Peyer's patch (tissue), 4 donors: ENCODE measurements at regions not wholly inside any gene's neighbourhood (a gene's known extent, or its start where the extent isn't known, plus 50 kb on each side); places are given as distances from the start of the nearest gene placed in this dataset.
"Not testable (repeated sequence)": the region's sequence is repeated elsewhere in the genome, so short reads cannot be mapped to it uniquely, and the experiment has no call there.

Source experiments
- DNase-seq, 3 donors: peaks; one replicate each; pipeline ENCODE4 v3.0.0-alpha.2; 2017 to 2019
- H3K27ac ChIP-seq, 4 donors: fragments of 200-600 bp; sonication (generic); one replicate each; pipeline ENCODE4 v1.5.1; 2016 to 2019
- H3K27me3 ChIP-seq, 2 donors: fragments of 200-600 bp; sonication (generic); one replicate each; pipeline ENCODE4 v1.5.1; 2019
- H3K36me3 ChIP-seq, 3 donors: fragments of 200-600 bp; sonication (generic); one replicate each; pipeline ENCODE4 v1.5.1; 2016 to 2019
- H3K4me1 ChIP-seq, 4 donors: fragments of 200-600 bp; sonication (generic); one replicate each; pipeline ENCODE4 v1.5.1; 2016 to 2019
- H3K4me3 ChIP-seq, 4 donors: fragments of 200-600 bp; sonication (generic); 1 replicate in 3 of 4; 2 replicates in 1 of 4; pipeline ENCODE4 v1.5.1; 2016 to 2019; ENCODE audit warnings: mild to moderate bottlenecking in 1 of 4
- H3K9me3 ChIP-seq, 4 donors: fragments of 200-600 bp; sonication (generic); one replicate each; pipeline ENCODE4 v1.5.1; 2016 to 2019; ENCODE audit warnings: mild to moderate bottlenecking in 1 of 4
- POLR2A ChIP-seq, 2 donors: fragments of 450-650 bp; IDR thresholded peaks; one replicate each; pipeline ENCODE4 v1.5.1; 2017; ENCODE audit warnings: antibody characterized with exemption in 2 of 2, mild to moderate bottlenecking in 2 of 2, moderate library complexity in 2 of 2
- TF ChIP-seq, protein P1 (sequence below), 6 experiments: fragments of 450-650 bp in 4 of 6; fragments of 200-600 bp in 2 of 6; sonication (generic) in 1 of 6; IDR thresholded peaks; one replicate each; pipeline ENCODE4 v1.5.1; 2017 to 2019; ENCODE audit warnings: antibody characterized with exemption in 6 of 6, mild to moderate bottlenecking in 3 of 6, moderate library complexity in 1 of 6

DNA sequence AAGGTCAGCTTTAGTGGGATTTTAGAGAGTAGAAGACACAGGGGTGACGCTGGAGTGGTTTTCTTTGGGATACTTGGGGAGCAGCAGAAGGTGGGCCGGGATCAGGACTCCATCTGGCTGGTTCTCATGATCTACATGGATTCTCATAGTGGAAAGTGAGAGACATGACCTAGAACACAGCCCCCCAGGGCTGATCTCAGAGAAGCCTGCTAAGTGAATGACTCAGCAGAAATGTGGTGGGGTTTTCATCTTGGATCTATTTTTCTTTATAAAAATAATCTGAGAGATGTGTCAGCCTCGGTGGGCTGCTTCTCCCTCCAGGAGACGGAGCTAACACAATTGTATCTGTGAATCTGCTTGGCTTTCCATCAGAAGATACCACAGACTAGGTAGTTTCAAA is 484.4 kb downstream of the TMEM121 start:
- no peak for TF ChIP-seq POLR2A (IDR thresholded peaks at IDR 0.05)
- TF ChIP-seq, protein P1, sequence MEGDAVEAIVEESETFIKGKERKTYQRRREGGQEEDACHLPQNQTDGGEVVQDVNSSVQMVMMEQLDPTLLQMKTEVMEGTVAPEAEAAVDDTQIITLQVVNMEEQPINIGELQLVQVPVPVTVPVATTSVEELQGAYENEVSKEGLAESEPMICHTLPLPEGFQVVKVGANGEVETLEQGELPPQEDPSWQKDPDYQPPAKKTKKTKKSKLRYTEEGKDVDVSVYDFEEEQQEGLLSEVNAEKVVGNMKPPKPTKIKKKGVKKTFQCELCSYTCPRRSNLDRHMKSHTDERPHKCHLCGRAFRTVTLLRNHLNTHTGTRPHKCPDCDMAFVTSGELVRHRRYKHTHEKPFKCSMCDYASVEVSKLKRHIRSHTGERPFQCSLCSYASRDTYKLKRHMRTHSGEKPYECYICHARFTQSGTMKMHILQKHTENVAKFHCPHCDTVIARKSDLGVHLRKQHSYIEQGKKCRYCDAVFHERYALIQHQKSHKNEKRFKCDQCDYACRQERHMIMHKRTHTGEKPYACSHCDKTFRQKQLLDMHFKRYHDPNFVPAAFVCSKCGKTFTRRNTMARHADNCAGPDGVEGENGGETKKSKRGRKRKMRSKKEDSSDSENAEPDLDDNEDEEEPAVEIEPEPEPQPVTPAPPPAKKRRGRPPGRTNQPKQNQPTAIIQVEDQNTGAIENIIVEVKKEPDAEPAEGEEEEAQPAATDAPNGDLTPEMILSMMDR (IDR thresholded peaks at IDR 0.05): no peak
- no peaks in the 10 kb centered on the region for H3K27me3 ChIP-seq
- no peak for DNase-seq
- no peaks in the 10 kb centered on the region for H3K36me3 ChIP-seq
- no peak overlapping the region for H3K4me3 ChIP-seq
- no peak overlapping the region for H3K27ac ChIP-seq
- H3K9me3 ChIP-seq: no peaks in the 10 kb centered on the region
- H3K4me1 ChIP-seq: no peaks in the 10 kb centered on the region

DNA sequence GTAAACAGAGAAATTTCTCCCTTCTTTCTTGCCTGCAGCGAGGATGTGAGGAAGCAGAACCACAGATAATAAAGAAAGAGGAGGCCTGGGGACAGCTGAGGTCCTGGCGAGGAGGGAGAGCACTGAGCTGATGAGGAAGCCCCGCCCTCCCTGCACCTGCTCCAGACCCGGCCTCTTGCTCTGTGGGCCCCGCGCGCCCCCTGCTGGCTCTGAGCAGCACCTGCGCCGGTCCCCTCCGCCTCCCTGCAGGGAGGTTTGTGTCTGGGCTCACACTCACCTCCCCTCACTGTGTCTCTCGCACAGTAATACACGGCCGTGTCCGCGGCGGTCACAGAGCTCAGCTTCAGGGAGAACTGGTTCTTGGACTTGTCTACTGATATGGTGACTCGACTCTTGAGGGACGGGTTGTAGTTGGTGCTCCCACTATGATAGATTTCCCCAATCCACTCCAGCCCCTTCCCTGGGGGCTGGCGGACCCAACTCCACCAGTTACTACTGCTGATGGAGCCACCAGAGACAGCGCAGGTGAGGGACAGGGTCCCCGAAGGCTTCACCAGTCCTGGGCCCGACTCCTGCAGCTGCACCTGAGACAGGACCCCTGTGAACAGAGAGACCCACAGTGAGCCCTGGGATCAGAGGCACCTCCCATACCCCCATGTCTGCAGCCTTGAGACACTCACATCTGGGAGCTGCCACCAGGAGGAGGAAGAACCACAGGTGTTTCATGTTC is 485.4 kb downstream of the TMEM121 start:
- not testable (repeated sequence) for H3K27ac ChIP-seq, H3K4me3 ChIP-seq, H3K36me3 ChIP-seq, H3K4me1 ChIP-seq, H3K27me3 ChIP-seq, H3K9me3 ChIP-seq
- TF ChIP-seq, protein P1 (IDR thresholded peaks at IDR 0.05): peak in 3 of 6 experiments; percentile 7 to 72 (median 47)
- peak in 2 of 3 donors; percentile 51 to 91 for DNase-seq

DNA sequence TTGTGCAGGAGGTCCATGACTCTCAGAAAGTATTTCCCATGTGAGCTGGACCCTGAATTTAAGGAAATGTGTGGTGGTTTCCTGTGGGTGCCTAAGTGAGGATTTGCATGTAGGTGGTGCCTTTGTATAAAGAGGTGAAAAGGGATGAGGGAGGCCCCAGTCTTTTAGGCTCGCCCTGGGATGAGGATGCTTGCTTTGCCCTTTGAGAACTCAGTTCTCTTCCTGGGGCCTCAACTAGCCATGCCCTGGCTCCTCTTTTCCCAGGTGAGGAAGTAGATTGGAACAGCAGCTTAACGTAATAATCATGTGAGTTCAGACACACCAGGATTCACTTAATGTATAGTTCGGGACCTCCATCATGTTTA is 486.0 kb downstream of the TMEM121 start:
- not testable (repeated sequence) for H3K4me3 ChIP-seq, DNase-seq, H3K36me3 ChIP-seq, H3K9me3 ChIP-seq, H3K27me3 ChIP-seq, H3K4me1 ChIP-seq, H3K27ac ChIP-seq

DNA sequence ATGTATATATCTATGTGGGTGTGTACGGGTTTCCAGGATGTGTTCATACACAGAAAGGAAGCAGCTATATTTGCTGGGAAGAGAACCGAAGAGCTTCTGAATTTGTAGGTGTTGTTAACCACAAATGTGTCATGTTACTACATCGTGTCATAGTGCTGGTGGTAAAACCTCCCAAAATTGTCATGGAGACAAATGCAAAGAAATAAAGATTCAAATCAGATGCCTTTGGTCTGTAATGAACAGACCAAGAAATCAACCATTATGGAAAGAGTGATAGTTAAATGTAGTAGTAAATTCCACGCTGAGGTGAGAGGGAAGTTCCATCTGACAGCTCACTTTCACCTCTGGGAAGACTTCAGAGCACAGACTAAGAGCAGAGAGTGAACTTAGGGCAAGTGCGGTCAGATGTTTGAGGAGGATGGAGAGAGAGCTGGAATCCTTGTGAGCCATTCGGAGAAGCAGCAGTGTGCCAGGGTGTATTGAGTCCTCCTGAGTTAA is 487.5 kb downstream of the TMEM121 start:
- no peak overlapping the region for H3K27ac ChIP-seq
- no peaks in the 10 kb centered on the region for H3K9me3 ChIP-seq
- no peak overlapping the region for H3K4me3 ChIP-seq
- no peaks in the 10 kb centered on the region for H3K36me3 ChIP-seq
- H3K4me1 ChIP-seq: no peaks in the 10 kb centered on the region
- DNase-seq: no peak
- H3K27me3 ChIP-seq: no peaks in the 10 kb centered on the region
- TF ChIP-seq, protein P1 (IDR thresholded peaks at IDR 0.05): no peak
- no peak for TF ChIP-seq POLR2A (IDR thresholded peaks at IDR 0.05)

DNA sequence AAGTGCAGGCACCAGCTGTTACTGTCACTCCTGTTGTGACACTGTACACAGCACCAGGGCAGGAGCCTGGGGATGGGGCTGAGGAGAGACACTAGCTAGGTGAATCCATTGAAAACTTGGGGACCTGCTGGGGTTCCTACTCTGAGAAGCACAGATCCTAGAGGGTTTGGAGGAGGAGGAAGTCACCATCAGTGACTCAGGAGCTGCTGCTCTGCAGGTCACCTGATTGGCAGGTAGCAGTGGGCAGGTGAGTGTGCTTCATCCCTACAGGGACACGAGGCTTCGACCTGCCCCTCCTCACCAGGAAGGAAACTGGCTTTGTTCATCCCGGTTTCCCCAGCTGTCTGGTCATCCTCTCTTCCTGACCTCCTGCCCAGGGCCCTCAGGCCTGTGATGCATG is 491.6 kb downstream of the TMEM121 start:
- H3K9me3 ChIP-seq, H3K4me1 ChIP-seq, H3K4me3 ChIP-seq, H3K36me3 ChIP-seq, H3K27me3 ChIP-seq, H3K27ac ChIP-seq, DNase-seq: not testable (repeated sequence)

DNA sequence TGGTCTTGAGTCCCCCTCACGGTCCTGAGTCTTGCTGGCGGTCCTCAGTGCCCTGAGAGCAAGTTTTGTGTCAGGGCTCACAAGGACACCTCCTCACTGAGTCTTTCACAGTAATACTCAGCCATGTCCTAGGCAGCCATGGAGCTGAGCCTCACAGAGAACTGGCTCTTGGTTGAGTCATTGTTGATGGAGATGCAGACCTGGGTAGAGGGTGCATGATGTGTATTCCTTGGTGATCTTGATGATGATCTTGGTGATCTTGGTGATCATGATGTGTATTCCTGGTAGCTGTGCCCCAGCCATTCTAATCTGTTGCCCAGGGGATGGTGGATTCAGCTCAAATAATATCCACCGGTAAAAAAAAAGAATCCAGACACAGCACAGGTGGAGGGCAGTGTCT is 495.4 kb downstream of the TMEM121 start:
- Histone ChIP-seq H3K4me1 (no peaks in the 10 kb centered on the region), H3K9me3 (no peaks in the 10 kb centered on the region)
- no peak for DNase-seq

DNA sequence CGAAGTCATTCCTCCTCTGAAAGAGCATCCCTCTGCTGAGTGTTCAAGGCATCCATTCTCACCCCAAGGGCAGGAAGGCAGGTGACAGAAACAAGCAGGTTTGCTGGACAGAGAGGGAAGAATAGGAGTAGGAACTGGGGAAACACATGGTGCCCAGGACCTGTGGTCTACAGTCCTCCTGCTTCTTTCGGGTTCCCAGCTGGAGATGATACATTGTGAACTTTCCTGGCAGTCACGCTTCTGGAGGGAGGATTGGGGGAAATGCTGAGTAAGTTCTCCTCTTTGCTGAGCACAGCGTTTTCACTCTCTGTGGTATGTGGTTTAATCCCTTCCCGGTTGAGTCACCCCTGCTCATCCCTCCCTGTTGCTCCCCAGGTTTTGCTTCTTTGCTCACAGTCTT is 496.3 kb downstream of the TMEM121 start:
- not testable (repeated sequence) for H3K27ac ChIP-seq, H3K36me3 ChIP-seq, H3K4me1 ChIP-seq, DNase-seq, H3K9me3 ChIP-seq, H3K4me3 ChIP-seq, H3K27me3 ChIP-seq

More for the DNA sequence above, 495.4 kb downstream of the TMEM121 start:
- no peaks in the 10 kb centered on the region for H3K36me3 ChIP-seq
- no peaks in the 10 kb centered on the region for H3K27me3 ChIP-seq
- H3K4me3 ChIP-seq: no peak overlapping the region
- TF ChIP-seq, protein P1 (IDR thresholded peaks at IDR 0.05): no peak
- TF ChIP-seq POLR2A (IDR thresholded peaks at IDR 0.05): no peak
- no peak overlapping the region for H3K27ac ChIP-seq
